22Rv1 (cell line): ENCODE measurements at regions not wholly inside any gene's neighbourhood (a gene's known extent, or its start where the extent isn't known, plus 50 kb on each side); places are given as distances from the start of the nearest gene placed in this dataset.

Experiments
- H3K27ac ChIP-seq: fragments of 450-650 bp; 2 replicates; pipeline ENCODE4 v1.5.1; 2017
- ZFX ChIP-seq: fragments of 450-650 bp; IDR thresholded peaks from 2 replicates; pipeline ENCODE4 v1.6.1; 2017; ENCODE audit warnings: antibody characterized with exemption, borderline replicate concordance
- TF ChIP-seq, protein P1 (sequence below): fragments of 450-650 bp; IDR thresholded peaks from 2 replicates; pipeline ENCODE4 v1.5.1; 2017; ENCODE audit warnings: mild to moderate bottlenecking

DNA sequence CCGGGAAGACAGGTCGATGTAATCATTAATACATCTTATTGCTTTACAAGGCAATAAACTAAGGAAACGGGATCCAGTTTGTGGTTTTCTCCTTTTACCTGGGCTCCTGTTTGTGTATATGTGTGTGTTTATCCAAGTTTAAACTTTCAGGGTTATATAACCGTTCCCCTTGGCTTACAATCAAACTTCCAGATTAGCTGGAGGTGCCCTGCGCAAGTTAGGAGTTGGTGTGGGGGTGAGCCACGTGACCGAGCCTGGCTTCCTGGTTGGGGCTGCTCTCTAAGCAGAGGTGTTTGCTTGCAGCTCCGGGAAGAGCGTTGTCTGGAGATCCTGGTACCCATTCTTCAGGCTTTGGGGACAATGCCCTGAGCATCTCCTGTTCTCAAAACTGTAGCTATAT is 129.2 kb downstream of the FHDC1 start:
- TF ChIP-seq, protein P1, sequence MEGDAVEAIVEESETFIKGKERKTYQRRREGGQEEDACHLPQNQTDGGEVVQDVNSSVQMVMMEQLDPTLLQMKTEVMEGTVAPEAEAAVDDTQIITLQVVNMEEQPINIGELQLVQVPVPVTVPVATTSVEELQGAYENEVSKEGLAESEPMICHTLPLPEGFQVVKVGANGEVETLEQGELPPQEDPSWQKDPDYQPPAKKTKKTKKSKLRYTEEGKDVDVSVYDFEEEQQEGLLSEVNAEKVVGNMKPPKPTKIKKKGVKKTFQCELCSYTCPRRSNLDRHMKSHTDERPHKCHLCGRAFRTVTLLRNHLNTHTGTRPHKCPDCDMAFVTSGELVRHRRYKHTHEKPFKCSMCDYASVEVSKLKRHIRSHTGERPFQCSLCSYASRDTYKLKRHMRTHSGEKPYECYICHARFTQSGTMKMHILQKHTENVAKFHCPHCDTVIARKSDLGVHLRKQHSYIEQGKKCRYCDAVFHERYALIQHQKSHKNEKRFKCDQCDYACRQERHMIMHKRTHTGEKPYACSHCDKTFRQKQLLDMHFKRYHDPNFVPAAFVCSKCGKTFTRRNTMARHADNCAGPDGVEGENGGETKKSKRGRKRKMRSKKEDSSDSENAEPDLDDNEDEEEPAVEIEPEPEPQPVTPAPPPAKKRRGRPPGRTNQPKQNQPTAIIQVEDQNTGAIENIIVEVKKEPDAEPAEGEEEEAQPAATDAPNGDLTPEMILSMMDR = no peak
- no peak for TF ChIP-seq ZFX
- no peak overlapping the region for H3K27ac ChIP-seq

DNA sequence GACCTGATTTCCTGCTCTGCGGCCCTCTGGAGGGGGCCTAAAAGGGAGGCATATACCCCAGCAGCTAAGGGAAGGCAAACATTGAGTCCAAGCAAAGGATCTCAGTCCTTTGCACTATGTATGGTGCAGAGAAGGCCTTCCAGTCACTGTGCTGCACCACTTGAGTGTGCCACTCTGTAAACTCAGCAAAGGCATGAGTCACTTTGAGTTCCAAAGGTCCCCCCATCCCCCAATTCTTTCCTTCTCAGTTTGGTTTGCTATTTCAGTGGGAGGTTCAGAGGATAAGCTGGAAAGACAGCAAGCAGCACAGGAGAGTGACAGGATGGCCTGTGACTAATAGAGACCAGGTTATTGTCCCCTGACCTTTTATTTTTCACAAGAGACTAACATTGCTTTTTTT is 131.3 kb downstream of the FHDC1 start:
- TF ChIP-seq, protein P1 = no peak
- TF ChIP-seq ZFX = no peak
- H3K27ac ChIP-seq = no peak overlapping the region

DNA sequence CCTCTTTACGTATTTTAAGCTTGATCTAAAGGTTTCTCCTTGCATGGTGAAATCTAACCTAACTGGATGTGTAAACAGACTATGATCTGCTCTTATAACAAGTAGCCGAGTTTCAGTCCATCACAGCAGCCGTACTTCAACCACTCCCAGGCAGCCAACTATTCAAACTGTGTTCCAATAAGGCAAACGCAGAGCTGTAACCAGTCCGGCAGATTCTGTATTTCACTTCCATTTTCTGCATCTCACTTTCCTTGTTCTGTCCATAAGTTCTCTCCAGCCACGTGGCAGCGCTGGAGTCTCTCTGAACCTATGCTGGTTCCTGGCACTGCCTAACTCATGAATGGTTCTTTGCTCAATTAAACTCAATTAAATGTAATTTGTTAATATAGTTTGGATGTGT is 132.6 kb downstream of the FHDC1 start:
- H3K27ac ChIP-seq = no peak overlapping the region
- TF ChIP-seq, protein P1 = no peak
- TF ChIP-seq ZFX = no peak

DNA sequence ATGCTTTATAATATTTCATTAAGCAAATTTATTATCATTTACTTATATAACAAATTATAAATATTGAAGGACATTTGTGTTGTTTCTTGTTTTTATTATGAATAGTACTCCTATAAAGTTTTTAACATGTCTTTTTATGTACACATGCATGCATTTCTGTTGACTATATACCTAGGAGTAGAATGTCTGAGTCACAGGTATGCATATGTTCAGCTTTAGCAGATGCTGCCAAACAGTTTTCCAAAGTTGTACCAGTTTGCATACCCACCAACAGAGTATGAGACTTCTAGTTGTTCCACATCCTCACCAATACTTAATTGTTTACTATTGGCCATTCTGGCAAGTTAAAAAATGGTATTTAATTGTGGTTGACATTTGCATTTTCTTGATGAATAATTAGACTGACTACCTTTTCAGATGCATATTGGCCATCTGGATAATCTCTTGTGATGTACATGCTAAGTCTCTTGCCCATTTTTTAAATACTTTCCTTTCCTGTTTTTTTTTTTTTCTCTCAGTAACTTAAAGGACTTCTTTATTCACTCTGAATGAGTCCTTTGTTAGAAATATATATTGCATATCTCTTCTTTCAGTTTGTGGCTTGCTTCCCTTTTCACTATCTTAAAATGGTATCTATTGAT is 132.2 kb upstream of the TRIM2 start:
- TF ChIP-seq, protein P1 = no peak
- TF ChIP-seq ZFX = no peak
- no peak overlapping the region for H3K27ac ChIP-seq

DNA sequence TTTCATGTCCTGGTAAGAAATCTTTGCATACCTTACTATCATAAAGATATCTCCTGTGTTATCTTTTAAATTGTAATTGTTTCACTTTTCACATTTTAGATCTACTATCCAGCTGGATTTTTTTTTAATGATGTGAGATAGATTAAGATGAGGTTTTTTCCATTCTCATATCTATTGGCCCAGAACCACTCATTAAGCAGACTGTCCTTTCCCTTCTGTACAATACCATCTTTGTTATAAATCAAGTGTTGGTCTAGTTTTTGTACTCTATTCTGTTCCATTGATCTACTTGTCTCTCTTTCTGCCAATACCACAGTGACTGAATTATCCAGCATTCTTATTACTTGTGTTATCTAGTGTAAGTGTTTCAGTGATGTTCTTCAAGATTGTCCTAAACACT is 131.6 kb upstream of the TRIM2 start:
- TF ChIP-seq, protein P1 = no peak
- no peak for TF ChIP-seq ZFX
- H3K27ac ChIP-seq = no peak overlapping the region

DNA sequence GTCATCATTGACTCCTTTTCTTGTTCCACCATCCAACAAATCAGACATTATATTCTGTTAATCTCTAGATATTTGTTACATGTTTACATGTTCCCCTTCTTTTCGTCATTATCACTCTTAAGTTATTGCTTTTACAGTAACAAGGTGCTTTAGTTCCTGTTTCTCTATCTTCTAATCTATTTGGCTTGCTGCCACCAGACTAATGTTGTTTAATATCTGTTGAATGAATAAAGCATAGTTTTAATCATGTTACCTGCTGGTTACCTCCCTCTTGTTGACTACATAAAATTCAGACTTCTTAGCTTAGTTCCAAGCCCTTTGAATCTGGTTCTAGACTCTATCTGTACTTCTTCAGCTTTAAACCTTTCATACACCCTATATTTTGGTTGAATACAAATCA is 129.8 kb upstream of the TRIM2 start:
- H3K27ac ChIP-seq = no peak overlapping the region
- TF ChIP-seq, protein P1 = no peak
- TF ChIP-seq ZFX = no peak

DNA sequence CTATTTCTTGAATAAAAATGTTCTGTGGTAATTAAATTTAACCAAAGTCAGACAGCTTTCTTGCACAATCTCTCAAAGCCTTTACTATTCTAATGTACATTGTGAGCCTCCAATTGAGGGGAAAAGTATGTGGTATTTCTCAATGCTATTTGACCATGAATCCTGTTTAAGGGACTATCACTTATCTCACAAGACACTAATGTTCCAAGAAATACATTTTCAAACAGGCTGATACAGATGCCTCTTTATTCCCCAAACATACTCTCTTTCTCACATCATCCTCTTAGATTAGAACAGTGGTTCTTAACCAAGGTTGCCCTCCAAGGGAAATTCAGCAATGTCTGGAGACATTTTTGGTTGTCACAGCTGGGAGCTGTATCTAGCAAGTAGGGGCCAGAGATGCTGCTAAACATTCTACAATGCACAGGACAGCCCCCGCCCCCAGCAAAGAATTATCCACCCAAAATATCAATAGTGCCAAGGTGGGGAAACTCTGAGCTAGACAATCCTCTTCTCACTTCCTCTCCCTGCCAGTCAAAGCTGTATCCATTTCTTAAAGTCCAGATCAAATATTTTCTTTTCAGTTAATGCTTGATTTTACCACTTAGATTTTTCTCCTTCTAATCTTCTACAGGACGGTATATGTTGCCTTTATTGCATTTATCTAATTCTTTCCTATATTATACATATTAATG is 129.2 kb upstream of the TRIM2 start:
- H3K27ac ChIP-seq = no peak overlapping the region

More for the DNA sequence above, 129.2 kb upstream of the TRIM2 start:
- TF ChIP-seq, protein P1 = no peak
- no peak for TF ChIP-seq ZFX
